Keratinocyte (primary cell): ENCODE measurements at regions not wholly inside any gene's neighbourhood (a gene's known extent, or its start where the extent isn't known, plus 50 kb on each side); places are given as distances from the start of the nearest gene placed in this dataset.

Experiments
- CTCF ChIP-seq, 3 experiments: IDR thresholded peaks in 1 of 3; conservative IDR thresholded peaks in 1 of 3; optimal IDR thresholded peaks in 1 of 3; 2 replicates in 2 of 3; 3 replicates in 1 of 3; pipeline versions ENCODE3 to v1.5.1; 2011; ENCODE audit warnings: low read length in 3 of 3, mild to moderate bottlenecking in 3 of 3, moderate library complexity in 2 of 3, control low read depth in 1 of 3, inconsistent platforms in 1 of 3; ENCODE audit not compliant: insufficient read depth in 2 of 3; ENCODE audit errors: extremely low read depth in 1 of 3
- EZH2 ChIP-seq: IDR thresholded peaks from one replicate; pipeline ENCODE4 v1.6.1; 2012; ENCODE audit warnings: inconsistent platforms, mild to moderate bottlenecking, low read length, moderate library complexity

DNA sequence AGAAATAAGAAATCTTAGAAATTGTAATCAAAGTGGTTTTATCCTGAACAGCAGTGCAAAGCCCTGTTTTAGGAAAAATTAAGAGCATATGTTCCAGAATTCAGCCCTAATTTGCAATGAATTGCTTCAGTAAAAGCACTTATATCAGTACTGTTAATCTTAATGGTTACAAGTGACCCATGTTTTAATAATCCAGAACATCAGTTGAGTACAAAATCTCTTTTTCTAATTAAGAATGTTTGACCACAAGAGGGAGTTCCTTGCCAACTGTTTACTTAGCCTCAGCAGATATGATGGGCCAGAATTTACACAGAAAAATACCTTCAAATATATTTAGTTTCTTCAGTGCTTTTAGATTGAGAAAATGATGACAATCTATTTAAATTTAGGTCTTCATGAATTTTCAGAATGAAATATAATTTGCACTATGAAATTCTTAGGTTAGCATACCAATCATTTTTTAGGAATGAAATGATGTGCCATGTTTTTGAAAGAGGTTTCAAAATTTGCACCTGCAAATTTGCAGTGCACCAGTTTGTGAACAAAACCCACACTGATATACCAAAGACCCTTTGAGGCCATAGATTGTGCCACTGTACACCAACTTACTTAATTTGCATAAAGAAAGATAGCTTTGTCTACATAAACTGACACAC, 926.3 kb upstream of the ARRDC3 start:
- TF ChIP-seq CTCF (optimal IDR thresholded peaks at IDR 0.05 in 1 of 3, IDR thresholded peaks at IDR 0.05 in 1 of 3, conservative IDR thresholded peaks at IDR 0.05 in 1 of 3; ENCODE audit: extremely low read depth in 1 of 3, insufficient read depth in 2 of 3, low read length in 3 of 3), result peak in 2 of 3 experiments; percentile 19 to 24
- no peak for TF ChIP-seq EZH2
